HL-60 (cell line): ENCODE measurements at regions not wholly inside any gene's neighbourhood (a gene's known extent, or its start where the extent isn't known, plus 50 kb on each side); places are given as distances from the start of the nearest gene placed in this dataset.
"Not testable (repeated sequence)": the region's sequence is repeated elsewhere in the genome, so short reads cannot be mapped to it uniquely, and the experiment has no call there.

Experiments used
- DNase-seq, 2 experiments: peaks; one replicate each; pipeline ENCODE4 v3.0.0-alpha.2; 2010 to 2020; ENCODE audit warnings: low read depth in 1 of 2, low spot score in 1 of 2
- H3K27ac ChIP-seq: fragments of 250-450 bp; sonication (Bioruptor Pico); replicated peaks from 2 replicates; pipeline ENCODE4 v1.5.1; 2020; ENCODE audit warnings: mild to moderate bottlenecking, moderate library complexity
- H3K27me3 ChIP-seq: fragments of 250-450 bp; sonication (Bioruptor Pico); 2 replicates; pipeline ENCODE4 v1.5.1; 2021; ENCODE audit warnings: mild to moderate bottlenecking, moderate library complexity; ENCODE audit not compliant: insufficient read depth, poor library complexity, severe bottlenecking
- H3K4me3 ChIP-seq: replicated peaks from 2 replicates; pipeline ENCODE4 v1.5.1; 2011; ENCODE audit warnings: mild to moderate bottlenecking, control low read depth, low read length; ENCODE audit not compliant: insufficient read depth
- CTCF ChIP-seq: IDR thresholded peaks from one replicate; pipeline ENCODE4 v1.5.1; 2011; ENCODE audit warnings: low read length, control low read depth, inconsistent platforms; ENCODE audit not compliant: insufficient read depth
- GABPA ChIP-seq: IDR thresholded peaks from 2 replicates; pipeline ENCODE4 v1.6.1; 2012; ENCODE audit warnings: low read depth
- POLR2AphosphoS5 ChIP-seq: IDR thresholded peaks from 2 replicates; pipeline ENCODE4 v1.6.1; 2012; ENCODE audit warnings: low read depth
- REST ChIP-seq: IDR thresholded peaks from 2 replicates; pipeline ENCODE4 v1.6.1; 2012; ENCODE audit warnings: low read depth; ENCODE audit not compliant: insufficient replicate concordance
- SPI1 ChIP-seq: IDR thresholded peaks from 2 replicates; pipeline ENCODE4 v1.6.1; 2012; ENCODE audit warnings: low read depth, mild to moderate bottlenecking, borderline replicate concordance

GRCh38 chr6:67952121-67952520 is 683.0 kb upstream of the ADGRB3 start:
- TF ChIP-seq SPI1 (no peak), POLR2AphosphoS5 (no peak), REST (no peak), CTCF (no peak), GABPA (no peak)
- H3K27me3 ChIP-seq: no peaks in the 10 kb centered on the region
- no peak overlapping the region for H3K27ac ChIP-seq
- no peak overlapping the region for H3K4me3 ChIP-seq
- no peak for DNase-seq

GRCh38 chr6:67947762-67948161 is 687.3 kb upstream of the ADGRB3 start:
- H3K4me3 ChIP-seq: not testable (repeated sequence)

GRCh38 chr6:67935976-67936477 is 699.1 kb upstream of the ADGRB3 start:
- TF ChIP-seq POLR2AphosphoS5: no peak
- TF ChIP-seq REST: no peak
- TF ChIP-seq GABPA: no peak
- no peak for TF ChIP-seq SPI1
- no peak for TF ChIP-seq CTCF
- no peak for DNase-seq
- Histone ChIP-seq H3K27me3 (no peaks in the 10 kb centered on the region), H3K27ac (no peak overlapping the region), H3K4me3 (no peak overlapping the region)

More at GRCh38 chr6:67947762-67948161, 687.3 kb upstream of the ADGRB3 start:
- not testable (repeated sequence) for H3K27ac ChIP-seq, DNase-seq, H3K27me3 ChIP-seq

GRCh38 chr6:67933278-67933677 is 701.8 kb upstream of the ADGRB3 start:
- DNase-seq: no peak
- TF ChIP-seq CTCF (no peak), SPI1 (no peak), REST (no peak), GABPA (no peak)
- H3K27me3 ChIP-seq: no peaks in the 10 kb centered on the region
- H3K4me3 ChIP-seq: no peak overlapping the region
- no peak overlapping the region for H3K27ac ChIP-seq

GRCh38 chr6:67922588-67922987 is 712.5 kb upstream of the ADGRB3 start:
- not testable (repeated sequence) for H3K27ac ChIP-seq, H3K4me3 ChIP-seq, DNase-seq, H3K27me3 ChIP-seq

GRCh38 chr6:67920040-67920439 is 715.0 kb upstream of the ADGRB3 start:
- not testable (repeated sequence) for DNase-seq, H3K27ac ChIP-seq, H3K27me3 ChIP-seq, H3K4me3 ChIP-seq
